AG20443 (cell line): ENCODE measurements at regions not wholly inside any gene's neighbourhood (a gene's known extent, or its start where the extent isn't known, plus 50 kb on each side); places are given as distances from the start of the nearest gene placed in this dataset.
"Not testable (repeated sequence)": the region's sequence is repeated elsewhere in the genome, so short reads cannot be mapped to it uniquely, and the experiment has no call there.

Experiments
- DNase-seq: peaks from one replicate; pipeline ENCODE4 v3.0.0; 2012; ENCODE audit warnings: low spot score, mixed read lengths

- DNase-seq: not testable (repeated sequence)
These were observed 136.5 kb downstream of the ZNF92 start for GRCh38 chr7:65510187-65510538.

- DNase-seq: not testable (repeated sequence)
These were observed 146.1 kb downstream of the ZNF92 start for GRCh38 chr7:65519751-65520150.

GRCh38 chr7:65545465-65546161 is 172.0 kb downstream of the ZNF92 start:
- not testable (repeated sequence) for DNase-seq

- not testable (repeated sequence) for DNase-seq
These were observed 176.2 kb downstream of the ZNF92 start for GRCh38 chr7:65549589-65550443.

- not testable (repeated sequence) for DNase-seq
These were observed 176.8 kb downstream of the ZNF92 start for GRCh38 chr7:65550444-65550809.

GRCh38 chr7:65551042-65551441 is 177.4 kb downstream of the ZNF92 start:
- DNase-seq: not testable (repeated sequence)

- not testable (repeated sequence) for DNase-seq
These were observed 181.2 kb downstream of the ZNF92 start for GRCh38 chr7:65554553-65555476.

GRCh38 chr7:65558584-65558983 is 184.9 kb downstream of the ZNF92 start:
- DNase-seq: not testable (repeated sequence)

- DNase-seq: not testable (repeated sequence)
These were observed 188.2 kb downstream of the ZNF92 start for GRCh38 chr7:65561786-65562372.

GRCh38 chr7:65562522-65562921 is 188.9 kb downstream of the ZNF92 start:
- DNase-seq: not testable (repeated sequence)

GRCh38 chr7:65563333-65563732 is 189.7 kb downstream of the ZNF92 start:
- DNase-seq: not testable (repeated sequence)

- DNase-seq: not testable (repeated sequence)
These were observed 194.6 kb downstream of the ZNF92 start for GRCh38 chr7:65568226-65568625.

GRCh38 chr7:65570990-65571389 is 197.3 kb downstream of the ZNF92 start:
- DNase-seq: not testable (repeated sequence)

- DNase-seq: not testable (repeated sequence)
These were observed 198.9 kb downstream of the ZNF92 start for GRCh38 chr7:65572581-65572980.

GRCh38 chr7:65576370-65576769 is 202.7 kb downstream of the ZNF92 start:
- DNase-seq: not testable (repeated sequence)

- not testable (repeated sequence) for DNase-seq
These were observed 209.0 kb downstream of the ZNF92 start for GRCh38 chr7:65582518-65583119.

GRCh38 chr7:65602495-65602894 is 228.8 kb downstream of the ZNF92 start:
- not testable (repeated sequence) for DNase-seq

GRCh38 chr7:65609131-65609530 is 235.5 kb downstream of the ZNF92 start:
- no peak for DNase-seq

GRCh38 chr7:65613644-65614289 is 240.1 kb downstream of the ZNF92 start:
- not testable (repeated sequence) for DNase-seq

GRCh38 chr7:65616111-65616510 is 242.5 kb downstream of the ZNF92 start:
- DNase-seq: not testable (repeated sequence)

- DNase-seq: not testable (repeated sequence)
These were observed 246.6 kb downstream of the ZNF92 start for GRCh38 chr7:65620216-65620615.
